IMR-90 (cell line): ENCODE measurements at regions not wholly inside any gene's neighbourhood (a gene's known extent, or its start where the extent isn't known, plus 50 kb on each side); places are given as distances from the start of the nearest gene placed in this dataset.
"Not testable (repeated sequence)": the region's sequence is repeated elsewhere in the genome, so short reads cannot be mapped to it uniquely, and the experiment has no call there.

Experiments used
- BHLHE40 ChIP-seq: fragments of 150-350 bp; IDR thresholded peaks from 2 replicates; pipeline ENCODE4 v1.6.1; 2016; ENCODE audit warnings: mild to moderate bottlenecking, low read depth, low read length
- CEBPB ChIP-seq: IDR thresholded peaks from 2 replicates; pipeline ENCODE4 v1.6.1; 2012; ENCODE audit warnings: low read depth, low read length, improper control_type of control experiment
- CTCF ChIP-seq: conservative IDR thresholded peaks from 2 replicates; pipeline ENCODE4 v1.5.1; 2012; ENCODE audit warnings: mild to moderate bottlenecking, low read depth, low read length, improper control_type of control experiment
- ELK1 ChIP-seq: fragments of 150-350 bp; IDR thresholded peaks from 2 replicates; pipeline ENCODE4 v1.6.1; 2016; ENCODE audit warnings: low read depth, mild to moderate bottlenecking, low read length, moderate library complexity, borderline replicate concordance
- MAFK ChIP-seq: IDR thresholded peaks from 2 replicates; pipeline ENCODE4 v1.6.1; 2012; ENCODE audit warnings: low read depth, low read length, improper control_type of control experiment
- MAZ ChIP-seq: IDR thresholded peaks from 2 replicates; pipeline ENCODE4 v1.6.1; 2012; ENCODE audit warnings: low read depth, mild to moderate bottlenecking, low read length, improper control_type of control experiment, moderate library complexity, borderline replicate concordance
- POLR2A ChIP-seq: IDR thresholded peaks from 2 replicates; pipeline ENCODE4 v1.6.1; 2012; ENCODE audit warnings: mild to moderate bottlenecking, low read depth, low read length
- RCOR1 ChIP-seq: IDR thresholded peaks from 2 replicates; pipeline ENCODE4 v1.6.1; 2012; ENCODE audit warnings: mild to moderate bottlenecking, low read length, improper control_type of control experiment; ENCODE audit not compliant: insufficient replicate concordance
- RFX5 ChIP-seq: IDR thresholded peaks from 2 replicates; pipeline ENCODE4 v1.8.0; 2012; ENCODE audit warnings: low read depth, mild to moderate bottlenecking, low read length, moderate library complexity
- SMC3 ChIP-seq: fragments of 150-350 bp; IDR thresholded peaks from 2 replicates; pipeline ENCODE4 v1.6.1; 2016; ENCODE audit warnings: low read depth, mild to moderate bottlenecking, antibody characterized with exemption, low read length, moderate library complexity
- USF2 ChIP-seq: fragments of 150-350 bp; IDR thresholded peaks from 2 replicates; pipeline ENCODE4 v1.6.1; 2017; ENCODE audit warnings: mild to moderate bottlenecking, antibody characterized with exemption, low read length, low read depth

- TF ChIP-seq RCOR1, CTCF, BHLHE40, USF2, RFX5, ELK1, MAZ, SMC3, POLR2A, CEBPB, MAFK: not testable (repeated sequence)
These were observed 637.7 kb upstream of the TPTE start for GRCh38 chr21:9883571-9884282.
